NCI-H128 (cell line): ENCODE measurements at regions not wholly inside any gene's neighbourhood (a gene's known extent, or its start where the extent isn't known, plus 50 kb on each side); places are given as distances from the start of the nearest gene placed in this dataset.

Source experiments
- DNase-seq: peaks from one replicate; lab custom pipeline; 2025; ENCODE audit not compliant: unreplicated experiment; lab: John Stamatoyannopoulos, UW

DNA sequence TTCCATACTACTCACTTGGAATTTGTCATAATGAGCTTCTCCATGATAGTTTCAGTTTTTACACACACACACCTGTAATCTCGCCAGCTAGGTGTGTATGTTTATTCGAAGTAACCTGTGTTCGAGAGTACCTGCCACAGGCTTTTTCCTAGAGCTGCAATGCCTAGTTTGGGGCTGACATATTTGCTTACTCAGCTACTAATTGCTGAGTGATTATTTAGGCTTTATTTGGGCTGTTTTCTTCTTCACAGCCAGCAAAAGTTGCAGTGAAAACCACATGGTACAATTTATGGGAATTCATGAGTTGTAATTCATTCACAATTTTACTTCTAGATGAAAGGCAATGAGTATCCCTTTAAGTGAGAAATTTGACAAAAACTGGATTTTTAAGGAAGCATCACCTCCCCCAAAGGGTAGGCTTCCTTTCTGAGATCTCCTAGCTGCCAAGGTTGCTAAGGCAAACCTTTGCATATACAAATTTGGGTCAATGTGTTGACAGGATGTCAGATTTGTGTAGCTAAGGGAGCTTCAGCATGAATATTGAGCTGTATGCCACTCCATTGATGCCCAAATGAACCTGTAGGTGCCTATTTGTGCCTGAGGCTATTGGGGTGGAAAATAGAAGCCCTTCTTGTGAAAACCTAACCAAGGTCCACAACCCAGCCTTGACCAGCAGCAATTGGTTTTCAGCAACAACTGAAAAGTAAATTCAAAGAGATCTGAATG, 108.7 kb upstream of the OTX2 start:
- DNase-seq = no peak

- no peak for DNase-seq
These were observed 95.0 kb upstream of the OTX2 start for GRCh38 chr14:56905282-56905681.

- DNase-seq = no peak
These were observed 93.2 kb upstream of the OTX2 start for GRCh38 chr14:56903304-56903969.

DNA sequence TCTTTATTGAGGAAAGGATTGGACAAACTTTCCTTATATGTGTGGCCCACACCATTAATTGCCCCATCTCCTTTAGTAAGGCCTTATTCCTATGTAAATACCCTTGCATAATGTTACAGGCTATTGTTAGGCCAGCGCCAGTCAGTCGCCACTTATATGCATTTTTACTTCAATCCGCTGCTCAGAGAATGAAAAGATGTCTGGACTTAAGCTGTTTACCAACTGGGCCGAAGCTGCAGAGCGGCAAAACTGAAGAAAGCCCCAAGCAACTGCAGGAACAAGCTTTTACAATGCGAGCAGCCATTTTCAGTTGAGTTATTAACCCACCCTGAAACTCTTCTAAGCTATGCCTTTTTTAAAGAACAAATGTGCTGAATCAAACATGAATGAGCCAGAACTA, 92.1 kb upstream of the OTX2 start:
- no peak for DNase-seq

- no peak for DNase-seq
These were observed 90.4 kb upstream of the OTX2 start for GRCh38 chr14:56900726-56901125.

- DNase-seq = no peak
These were observed 89.5 kb upstream of the OTX2 start for GRCh38 chr14:56899829-56900228.

DNA sequence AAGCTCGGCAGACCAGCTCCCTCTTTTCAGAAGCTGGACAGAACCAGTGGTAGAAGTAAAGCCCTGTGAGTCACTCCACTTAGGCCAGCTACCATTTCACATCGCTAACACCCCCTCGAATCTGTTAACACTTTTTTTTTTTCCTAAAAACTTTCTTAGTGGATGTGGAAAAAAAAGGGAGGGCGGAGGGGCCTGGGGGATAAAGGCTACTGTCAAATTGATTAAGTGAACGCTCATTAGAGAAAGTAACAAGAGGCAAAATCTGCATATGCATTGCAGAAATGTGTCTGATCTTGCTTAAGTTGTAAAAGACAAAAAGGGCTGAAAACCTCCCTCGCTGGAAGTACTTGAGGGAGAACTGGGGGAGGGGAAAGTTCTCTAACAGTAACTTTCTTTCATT, 86.6 kb upstream of the OTX2 start:
- no peak for DNase-seq

GRCh38 chr14:56896231-56896630, 86.0 kb upstream of the OTX2 start:
- DNase-seq = no peak

DNA sequence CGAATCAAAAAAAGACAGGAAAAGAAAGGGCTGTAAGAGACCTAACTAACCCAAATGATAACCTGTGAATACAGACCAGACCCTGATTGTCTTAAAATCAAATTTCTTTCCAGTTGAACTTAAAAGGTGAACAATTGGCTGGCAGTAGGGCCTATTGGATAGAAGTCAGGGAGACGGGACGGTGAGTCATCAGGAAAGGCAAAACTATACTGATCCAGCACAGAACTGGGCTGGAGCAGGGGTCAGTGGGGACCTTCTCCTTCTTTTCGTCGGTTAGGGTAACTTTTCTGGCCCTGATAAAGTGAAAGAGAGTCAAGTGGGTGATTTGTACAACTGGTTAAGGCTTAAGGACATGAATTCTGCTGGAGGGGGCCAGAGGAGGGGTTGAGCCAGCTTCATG, 84.9 kb upstream of the OTX2 start:
- DNase-seq = no peak

DNA sequence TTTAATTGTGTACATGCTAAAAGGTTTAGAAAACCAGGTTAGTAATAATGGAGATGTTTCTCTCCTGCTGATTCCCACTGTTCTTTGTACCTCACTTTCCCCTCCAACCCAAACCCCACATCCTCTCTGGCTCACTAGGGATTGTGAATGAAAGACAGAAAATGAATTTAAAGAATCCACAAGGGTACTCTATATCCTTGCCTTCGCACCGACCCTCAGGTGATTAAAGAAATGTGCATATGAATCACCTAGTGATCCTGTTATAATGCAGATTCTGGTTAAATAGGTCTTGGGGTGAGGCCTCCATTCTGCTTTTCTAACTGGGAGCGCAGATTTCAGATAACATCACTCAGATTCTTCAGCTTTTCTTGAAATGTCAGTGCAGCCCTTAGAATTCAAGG, 84.3 kb upstream of the OTX2 start:
- DNase-seq = no peak

GRCh38 chr14:56892959-56893358, 82.7 kb upstream of the OTX2 start:
- DNase-seq = no peak

- DNase-seq = no peak
These were observed 80.9 kb upstream of the OTX2 start for GRCh38 chr14:56891226-56891625.

GRCh38 chr14:56889705-56890104, 79.4 kb upstream of the OTX2 start:
- DNase-seq = no peak

GRCh38 chr14:56888274-56888673, 78.0 kb upstream of the OTX2 start:
- DNase-seq = no peak

DNA sequence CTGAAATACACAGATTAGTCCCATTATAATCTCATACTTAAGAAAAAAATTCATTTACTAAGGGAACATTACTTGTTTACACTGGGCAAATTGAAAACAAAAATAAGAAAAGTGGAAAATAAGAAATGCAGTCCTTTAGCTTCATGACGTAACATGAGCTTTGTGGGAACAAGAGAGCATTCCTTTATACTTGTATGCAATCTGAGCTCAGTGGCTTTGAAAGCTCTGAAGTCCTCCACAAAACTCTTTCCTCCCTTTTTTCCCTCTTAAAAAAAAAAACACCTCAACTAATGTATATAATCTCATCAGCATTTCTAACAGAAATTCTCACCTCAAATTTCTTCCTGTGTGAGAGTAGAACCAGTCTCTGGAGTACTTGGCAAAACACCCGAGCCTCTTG, 76.9 kb upstream of the OTX2 start:
- DNase-seq = no peak

DNA sequence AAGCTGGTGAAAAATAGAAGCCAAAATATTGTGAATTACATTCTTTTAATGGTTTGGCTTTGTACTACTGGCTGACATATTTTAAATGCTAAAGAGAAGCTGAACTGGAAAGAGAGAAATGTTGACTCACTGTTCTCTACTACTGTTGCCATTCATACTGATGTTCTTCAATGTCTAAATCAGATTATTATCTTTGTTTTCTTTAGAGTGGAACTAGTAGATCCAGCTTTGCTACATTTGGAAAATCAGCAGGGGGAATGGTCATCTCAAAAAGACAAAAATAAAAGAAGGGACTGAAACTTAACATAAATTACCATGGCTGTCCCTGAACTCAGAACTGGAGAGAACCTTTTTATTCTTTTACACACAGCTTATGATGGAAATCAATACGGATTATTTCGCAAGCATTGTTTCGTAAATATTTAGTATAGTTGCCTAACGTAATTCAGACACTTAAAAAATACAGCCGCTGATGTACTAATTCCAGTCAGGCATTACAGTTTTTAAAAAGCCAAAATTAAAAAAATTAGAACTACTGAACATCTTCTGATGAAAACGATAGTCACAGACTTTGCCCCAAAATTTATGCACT, 76.3 kb upstream of the OTX2 start:
- no peak for DNase-seq

GRCh38 chr14:56885825-56886224, 75.5 kb upstream of the OTX2 start:
- no peak for DNase-seq

DNA sequence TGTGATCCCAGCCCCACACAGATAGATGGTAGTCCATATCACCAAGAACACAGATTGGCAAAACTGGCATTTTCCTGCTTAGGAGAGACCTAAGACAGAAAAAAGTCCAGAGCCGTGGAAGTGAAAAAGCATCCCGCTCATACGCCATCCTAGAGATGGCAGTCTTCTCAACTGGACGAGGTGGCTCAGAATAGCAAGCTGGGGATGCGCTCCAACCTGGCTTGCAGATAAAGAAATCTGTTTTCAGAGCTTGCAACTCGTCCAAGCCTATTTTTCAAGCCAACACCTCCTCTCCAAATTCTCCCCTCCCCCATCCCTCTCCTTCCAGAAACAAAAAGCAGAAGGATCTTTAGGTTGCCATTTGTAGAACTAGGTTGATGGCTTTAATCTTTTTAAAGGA, 74.3 kb upstream of the OTX2 start:
- DNase-seq = no peak

- no peak for DNase-seq
These were observed 70.9 kb upstream of the OTX2 start for GRCh38 chr14:56881181-56881580.

DNA sequence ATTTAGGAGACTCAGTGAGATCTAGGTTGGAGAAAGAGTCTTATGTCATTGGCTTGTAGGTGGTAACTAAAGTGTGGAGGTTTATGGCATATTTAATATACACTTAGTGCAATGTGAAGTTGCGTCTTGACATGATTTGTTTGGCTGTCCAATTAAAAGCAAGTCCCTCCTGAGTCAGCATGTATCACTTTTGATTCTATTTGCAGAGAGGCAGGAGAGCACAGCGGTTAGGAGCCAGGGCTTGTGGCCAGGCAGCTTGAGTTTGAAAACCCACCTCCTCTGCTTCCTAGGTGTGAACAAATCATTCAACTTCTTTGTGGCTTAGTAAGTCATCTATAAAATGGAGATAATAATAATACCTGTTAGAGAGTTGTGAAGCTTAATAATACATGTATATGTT, 68.5 kb upstream of the OTX2 start:
- DNase-seq = no peak

DNA sequence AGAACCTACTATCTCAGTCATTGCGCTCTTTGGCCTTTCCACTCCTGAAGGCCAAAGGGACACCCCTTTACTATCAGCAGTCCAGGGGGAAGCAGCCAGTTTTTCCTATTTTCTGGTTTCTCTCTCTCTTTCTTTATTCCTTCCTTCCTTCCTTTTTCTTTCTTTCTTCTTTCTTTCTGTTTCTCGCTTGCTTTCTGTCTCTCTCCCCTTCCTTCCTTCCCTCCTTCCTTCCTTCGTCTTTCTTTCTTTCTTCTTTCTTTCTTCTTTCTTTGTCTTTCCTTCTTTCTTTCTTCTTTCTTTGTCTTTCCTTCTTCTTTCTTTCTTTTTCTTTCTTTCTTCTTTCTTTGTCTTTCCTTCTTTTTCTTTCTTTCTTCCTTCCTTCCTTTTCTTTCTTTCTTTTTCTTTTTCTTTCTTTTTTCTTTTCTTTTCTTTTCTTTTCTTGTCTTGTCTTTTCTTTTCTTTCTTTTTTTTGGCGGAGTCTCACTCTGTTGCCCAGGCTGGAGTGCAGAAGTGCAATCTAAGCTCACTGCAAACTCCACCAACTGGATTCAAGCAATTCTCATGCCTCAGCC, 64.9 kb upstream of the OTX2 start:
- no peak for DNase-seq

DNA sequence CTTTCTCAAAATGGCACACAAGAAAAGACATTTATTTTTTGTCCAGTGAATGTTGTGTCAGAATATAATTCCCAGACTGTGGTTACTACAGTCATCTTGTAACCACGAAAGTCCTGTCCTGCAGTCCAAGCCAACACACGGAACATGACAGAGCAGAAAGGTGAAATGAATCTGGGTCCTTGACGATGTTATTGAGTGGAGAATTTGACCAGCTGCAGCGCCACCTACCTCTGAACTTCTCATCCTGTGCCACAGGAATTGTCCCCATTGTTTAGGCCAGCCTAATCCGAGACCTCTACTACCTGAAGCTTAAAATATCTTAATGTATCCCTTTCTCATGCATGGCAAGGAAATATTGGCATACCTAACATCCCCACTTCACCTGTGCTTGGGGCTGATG, 64.1 kb upstream of the OTX2 start:
- DNase-seq = no peak
